ENCODE measurements at regions not wholly inside any gene's neighbourhood (a gene's known extent, or its start where the extent isn't known, plus 50 kb on each side); places are given as distances from the start of the nearest gene placed in this dataset.

DNA sequence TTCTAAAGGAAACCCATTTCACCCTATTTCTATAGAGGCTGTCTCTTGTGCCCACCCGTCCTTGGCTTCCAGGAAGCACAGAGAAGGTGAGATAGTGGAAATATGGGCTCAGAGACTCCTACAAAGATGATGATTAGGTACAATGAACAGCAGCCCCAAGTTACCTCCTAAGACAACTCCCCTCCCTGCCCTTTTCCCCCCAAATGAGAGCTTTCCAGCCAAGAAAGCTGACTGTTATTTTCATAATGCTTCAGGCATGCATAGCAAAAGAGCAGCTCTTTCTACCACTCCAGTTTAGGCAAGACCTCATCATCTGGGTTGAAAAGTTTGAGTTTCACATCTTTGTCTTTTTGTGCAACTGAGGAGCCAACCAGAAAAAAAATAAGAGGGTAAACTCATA, 248.8 kb upstream of the ADAMTS9 start:
- DNase-seq: no peak

GRCh38 chr3:64935971-64936370, 248.2 kb upstream of the ADAMTS9 start:
- no peak for DNase-seq

- no peak for DNase-seq
Observed at GRCh38 chr3:64932666-64933342, 245.0 kb upstream of the ADAMTS9 start.

- DNase-seq: no peak
Observed at GRCh38 chr3:64932016-64932518, 244.3 kb upstream of the ADAMTS9 start.

- DNase-seq: no peak
Observed at GRCh38 chr3:64930891-64931290, 243.1 kb upstream of the ADAMTS9 start.

DNA sequence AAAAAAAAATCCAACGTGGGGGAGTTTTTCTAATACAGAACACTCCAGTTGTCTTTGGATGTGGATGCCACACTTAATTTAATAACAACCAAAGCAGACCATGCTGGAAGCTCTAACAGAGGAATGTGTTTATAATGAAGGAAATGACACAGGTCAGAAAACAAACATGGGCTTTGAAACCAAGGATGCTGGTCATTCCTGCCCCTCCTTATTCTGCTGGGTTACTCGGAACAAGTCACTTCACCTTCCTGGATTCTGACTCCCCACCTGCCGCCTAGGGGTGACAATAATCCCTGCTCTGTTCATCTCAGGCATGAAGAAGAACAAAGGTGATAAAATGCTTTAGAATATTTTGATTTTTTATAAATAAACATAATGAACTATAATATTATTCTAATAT, 240.9 kb upstream of the ADAMTS9 start:
- DNase-seq: no peak

DNA sequence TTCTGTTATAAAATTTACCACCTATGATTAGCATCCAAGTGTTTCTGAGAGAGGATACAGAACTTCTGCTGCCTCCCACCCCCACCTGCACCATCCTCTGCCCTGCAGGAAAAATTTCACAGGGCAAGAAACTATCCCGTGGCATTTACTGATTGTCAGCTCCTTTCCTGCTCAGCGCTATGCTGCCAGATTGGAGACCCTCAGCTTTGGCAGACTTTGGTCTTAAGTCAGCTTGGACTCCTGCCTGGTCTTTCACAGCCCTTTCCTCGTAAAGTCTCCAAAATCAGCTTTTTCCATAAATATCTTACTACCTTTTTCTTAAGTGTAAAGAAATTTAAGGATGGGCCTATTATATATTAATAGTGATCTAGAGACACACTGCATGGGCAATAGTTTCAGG, 239.9 kb upstream of the ADAMTS9 start:
- DNase-seq: no peak

DNA sequence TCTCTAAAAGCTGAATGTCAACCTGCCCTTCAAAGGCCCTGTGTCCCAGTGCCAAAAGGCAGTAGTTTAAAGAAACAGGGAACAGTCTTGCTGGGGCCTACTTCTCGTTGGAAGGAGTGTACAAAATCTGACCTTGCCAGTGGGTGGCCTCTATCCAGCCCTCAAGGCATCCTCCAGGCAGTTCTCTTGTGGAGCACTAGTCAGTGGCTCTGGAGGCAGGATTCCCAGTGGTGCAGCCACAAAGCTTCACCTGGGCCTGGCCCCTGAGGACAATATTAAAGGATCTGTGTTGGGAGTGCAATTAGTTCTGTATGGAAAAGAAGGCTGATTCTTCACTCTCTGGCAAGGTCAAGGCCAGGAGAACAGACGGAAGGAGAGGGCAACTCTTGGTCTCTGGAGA, 237.8 kb upstream of the ADAMTS9 start:
- no peak for DNase-seq

GRCh38 chr3:64924961-64925360, 237.2 kb upstream of the ADAMTS9 start:
- DNase-seq: no peak

GRCh38 chr3:64922213-64922612, 234.4 kb upstream of the ADAMTS9 start:
- no peak for DNase-seq

GRCh38 chr3:64921281-64922065, 233.7 kb upstream of the ADAMTS9 start:
- DNase-seq: no peak

GRCh38 chr3:64919934-64920333, 232.1 kb upstream of the ADAMTS9 start:
- no peak for DNase-seq

- DNase-seq: no peak
Observed at GRCh38 chr3:64918989-64919388, 231.2 kb upstream of the ADAMTS9 start.

- DNase-seq: no peak
Observed at GRCh38 chr3:64917914-64918453, 230.2 kb upstream of the ADAMTS9 start.

DNA sequence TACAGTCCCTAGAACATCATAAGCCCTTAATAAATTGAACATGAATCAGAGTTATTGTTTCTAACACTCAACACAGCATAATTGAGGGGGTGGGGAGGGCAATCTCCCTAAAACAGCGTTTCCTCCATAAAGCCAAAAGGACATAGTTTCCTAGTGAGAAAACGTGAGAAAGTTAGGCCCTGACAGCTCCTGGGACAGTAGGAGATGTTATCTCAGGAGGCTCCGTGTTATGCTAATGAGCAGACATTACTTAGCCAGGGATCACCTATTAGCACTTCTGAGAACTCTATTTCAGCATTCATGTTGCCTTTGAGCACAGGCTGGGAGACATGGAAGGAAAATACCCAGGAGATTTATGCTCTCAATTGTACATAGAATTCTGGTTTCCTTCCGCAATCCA, 229.1 kb upstream of the ADAMTS9 start:
- DNase-seq: no peak

DNA sequence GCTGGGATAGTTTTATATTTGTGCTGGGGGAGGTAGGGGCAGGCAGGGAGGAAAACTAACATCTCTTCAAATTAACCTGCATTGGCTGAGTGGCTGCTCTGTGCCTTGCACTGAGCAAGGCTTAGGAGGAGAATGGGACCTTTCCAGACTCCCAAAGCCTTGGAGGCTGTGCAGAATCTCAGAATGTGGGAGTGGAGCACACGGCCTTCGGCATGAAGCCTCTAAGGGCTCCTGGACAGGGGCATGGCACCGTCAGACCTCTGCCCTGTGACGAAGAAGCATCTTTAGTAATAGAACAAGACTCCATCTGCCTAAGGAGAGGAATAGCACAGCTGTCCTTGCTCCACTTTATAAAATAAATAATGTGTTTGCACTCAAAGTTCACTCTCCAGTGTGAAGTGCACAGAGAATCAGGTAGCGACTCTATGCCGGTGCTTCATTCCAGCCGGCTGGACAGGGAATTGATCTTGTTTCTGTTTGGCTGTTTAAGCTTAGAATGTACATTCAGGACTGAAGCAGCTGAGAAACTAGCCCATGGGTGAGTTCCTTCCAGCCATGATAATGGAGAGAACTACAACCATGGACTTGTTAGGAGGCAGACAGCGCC, 228.5 kb upstream of the ADAMTS9 start:
- DNase-seq: no peak

DNA sequence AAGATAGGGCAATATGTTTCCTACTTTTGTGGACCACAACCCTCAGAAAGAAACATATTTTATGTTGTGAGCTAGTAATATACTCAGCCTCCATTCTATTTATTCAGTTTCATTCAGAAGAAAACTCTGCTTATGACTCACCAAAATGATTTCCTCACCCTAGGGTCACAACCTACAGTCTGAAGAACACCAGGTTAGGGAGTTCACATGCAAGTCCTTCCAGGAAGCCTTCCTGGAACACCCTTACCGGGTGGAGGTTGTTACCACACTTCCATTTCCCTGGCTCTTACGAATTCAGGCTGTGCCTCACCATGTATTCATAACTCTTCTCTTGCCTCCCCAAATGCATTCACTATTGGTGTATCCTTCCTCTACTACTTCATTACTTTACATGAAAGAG, 228.0 kb upstream of the ADAMTS9 start:
- DNase-seq: no peak

DNA sequence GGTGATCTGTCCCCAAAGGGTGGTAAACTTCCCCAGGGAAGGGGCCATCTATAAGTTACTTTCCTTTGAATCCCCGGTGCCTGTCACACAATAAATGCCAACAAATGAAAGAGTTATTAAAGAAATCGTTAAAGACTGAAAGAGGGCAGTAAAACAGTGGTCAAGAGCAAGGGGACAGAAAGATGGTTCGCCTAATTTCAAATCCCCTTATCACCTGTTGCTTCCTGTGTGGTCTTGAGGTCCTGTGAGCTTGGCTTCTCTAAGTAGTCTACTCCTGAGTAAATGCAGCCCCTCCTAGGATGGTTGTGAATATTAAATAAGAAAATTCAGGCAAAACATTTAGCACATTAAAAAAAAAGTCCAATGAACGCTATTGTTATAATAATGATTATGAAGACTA, 225.7 kb upstream of the ADAMTS9 start:
- no peak for DNase-seq

GRCh38 chr3:64911138-64911537, 223.3 kb upstream of the ADAMTS9 start:
- no peak for DNase-seq

DNA sequence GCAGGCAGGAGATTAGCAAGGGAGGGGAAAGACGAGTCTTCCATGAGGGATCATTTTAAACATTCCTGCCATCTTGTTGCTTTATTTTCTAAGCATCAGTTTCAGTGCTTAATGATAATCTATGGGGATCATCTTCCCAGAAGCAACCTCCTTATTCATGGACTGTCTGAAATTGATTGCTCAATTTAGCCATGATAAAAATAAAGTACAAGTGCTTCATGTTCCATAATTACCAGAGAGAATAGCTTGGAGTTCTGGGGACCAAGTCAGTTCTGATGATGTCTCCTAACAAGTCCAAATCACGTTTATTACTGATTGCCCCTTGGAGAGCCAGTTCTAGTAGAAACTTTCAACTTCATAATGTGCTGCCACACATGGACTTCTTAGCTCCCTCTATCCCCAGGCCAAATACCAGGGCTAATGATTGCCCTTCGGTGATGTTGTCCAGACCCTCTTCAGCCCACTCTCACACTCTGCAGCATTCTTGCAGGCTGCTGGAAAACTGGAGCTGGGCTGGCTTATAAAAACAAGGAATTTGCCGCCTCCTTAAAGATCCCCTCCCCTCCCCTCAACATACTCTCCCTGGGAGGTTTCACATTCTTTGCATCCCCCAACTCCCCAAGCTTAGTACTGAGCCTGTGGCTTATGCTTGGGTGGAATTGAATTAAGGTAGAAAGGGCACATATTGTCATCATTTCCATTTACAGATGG, 222.1 kb upstream of the ADAMTS9 start:
- DNase-seq: no peak

DNA sequence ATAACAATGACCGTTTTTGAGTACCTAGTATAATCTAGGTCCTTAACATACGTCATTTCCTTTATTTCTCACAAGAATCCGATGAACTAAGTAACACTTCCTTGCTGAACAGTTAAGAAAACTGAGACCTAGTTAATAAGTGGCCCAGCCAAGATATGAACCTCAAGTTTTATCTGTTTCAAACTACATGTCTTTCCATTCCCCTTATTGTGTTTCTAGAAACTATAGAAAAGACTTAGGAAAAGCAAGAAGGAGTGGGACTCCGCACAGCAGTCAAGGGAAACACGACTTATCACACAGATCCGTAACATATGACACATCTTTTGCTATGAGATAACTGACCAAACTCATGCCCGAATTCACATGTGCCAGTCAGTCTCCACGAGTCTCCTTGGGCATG, 221.2 kb upstream of the ADAMTS9 start:
- DNase-seq: no peak

GRCh38 chr3:64908251-64908685, 220.5 kb upstream of the ADAMTS9 start:
- no peak for DNase-seq

DNA sequence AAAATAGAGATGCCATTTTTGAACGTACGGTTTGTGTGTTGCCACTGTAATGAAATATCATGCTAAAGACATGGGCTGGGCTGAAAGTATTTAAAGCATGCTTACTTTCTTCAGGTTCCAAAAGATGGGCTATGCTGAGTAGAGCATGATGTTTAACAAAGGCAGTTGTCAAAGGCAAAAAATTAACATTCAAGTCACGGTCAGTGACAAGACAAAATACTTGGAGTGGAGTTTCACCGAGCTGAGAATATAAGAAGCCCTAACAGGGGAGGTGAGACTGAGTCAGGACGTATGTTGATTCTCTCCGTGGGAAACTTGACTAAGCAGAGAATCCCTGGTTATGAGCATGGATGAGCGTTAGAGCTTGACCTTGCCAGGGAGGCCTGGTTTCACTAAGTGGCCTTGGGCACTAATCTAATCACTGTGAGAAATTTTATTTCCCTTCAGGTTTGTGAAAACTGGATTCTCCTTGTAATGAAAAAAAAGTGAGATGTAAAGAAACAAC, 218.2 kb upstream of the ADAMTS9 start:
- no peak for DNase-seq

Measured in GDM1 (cell line).